ENCODE measurements at regions not wholly inside any gene's neighbourhood (a gene's known extent, or its start where the extent isn't known, plus 50 kb on each side); places are given as distances from the start of the nearest gene placed in this dataset.

DNA sequence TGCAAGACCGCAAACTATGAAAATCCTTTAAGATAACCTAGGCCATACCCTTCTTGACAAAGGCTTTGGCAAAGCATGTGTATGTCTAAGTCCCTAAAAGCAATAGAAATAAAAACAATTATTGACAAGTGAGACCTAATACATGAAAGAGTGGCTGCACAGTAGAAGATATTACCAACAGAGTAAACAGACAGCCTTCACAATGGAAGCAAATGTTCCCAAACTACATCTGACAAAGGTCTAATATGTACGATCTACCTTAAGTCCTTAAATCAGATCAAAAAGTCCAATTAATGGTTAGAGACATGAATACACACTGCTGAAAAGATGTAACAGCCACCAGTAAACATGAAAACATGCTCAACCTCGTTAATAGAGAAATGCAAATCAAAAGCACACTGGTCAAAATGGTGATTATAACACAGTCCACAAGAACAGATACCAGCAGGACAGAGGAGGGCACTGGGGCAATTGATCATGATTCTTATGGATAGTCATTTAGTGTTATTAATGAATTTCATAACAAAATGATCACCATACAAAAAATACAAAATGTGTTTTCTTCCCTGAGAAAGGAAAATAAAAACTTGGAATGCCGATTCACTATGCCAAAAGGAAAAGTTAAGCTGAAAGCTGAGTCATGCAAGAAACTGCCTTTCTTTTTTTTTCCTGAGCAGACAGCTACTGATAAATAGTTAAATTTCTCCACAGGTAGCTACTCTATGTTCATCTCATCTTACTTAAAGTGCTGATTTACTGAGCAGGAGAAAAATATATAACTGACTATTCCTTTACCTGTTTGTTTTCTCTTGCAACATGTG lies 102.6 kb upstream of the VPREB1 start:
- H3K27ac ChIP-seq: no peak overlapping the region
- H3K4me3 ChIP-seq: no peak overlapping the region
- H3K36me3 ChIP-seq: no peaks in the 10 kb centered on the region
- no peaks in the 10 kb centered on the region for H3K4me1 ChIP-seq
- H3K9ac ChIP-seq (ENCODE audit: low read depth in 2 of 2, low read length in 2 of 2): no peak overlapping the region
- no peaks in the 10 kb centered on the region for H3K9me3 ChIP-seq
- TF ChIP-seq, protein P1, sequence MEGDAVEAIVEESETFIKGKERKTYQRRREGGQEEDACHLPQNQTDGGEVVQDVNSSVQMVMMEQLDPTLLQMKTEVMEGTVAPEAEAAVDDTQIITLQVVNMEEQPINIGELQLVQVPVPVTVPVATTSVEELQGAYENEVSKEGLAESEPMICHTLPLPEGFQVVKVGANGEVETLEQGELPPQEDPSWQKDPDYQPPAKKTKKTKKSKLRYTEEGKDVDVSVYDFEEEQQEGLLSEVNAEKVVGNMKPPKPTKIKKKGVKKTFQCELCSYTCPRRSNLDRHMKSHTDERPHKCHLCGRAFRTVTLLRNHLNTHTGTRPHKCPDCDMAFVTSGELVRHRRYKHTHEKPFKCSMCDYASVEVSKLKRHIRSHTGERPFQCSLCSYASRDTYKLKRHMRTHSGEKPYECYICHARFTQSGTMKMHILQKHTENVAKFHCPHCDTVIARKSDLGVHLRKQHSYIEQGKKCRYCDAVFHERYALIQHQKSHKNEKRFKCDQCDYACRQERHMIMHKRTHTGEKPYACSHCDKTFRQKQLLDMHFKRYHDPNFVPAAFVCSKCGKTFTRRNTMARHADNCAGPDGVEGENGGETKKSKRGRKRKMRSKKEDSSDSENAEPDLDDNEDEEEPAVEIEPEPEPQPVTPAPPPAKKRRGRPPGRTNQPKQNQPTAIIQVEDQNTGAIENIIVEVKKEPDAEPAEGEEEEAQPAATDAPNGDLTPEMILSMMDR (IDR thresholded peaks at IDR 0.05): no peak
- intact Hi-C loops (cut with DNase I): no loop called here
- H3K27me3 ChIP-seq: no peaks in the 10 kb centered on the region
- DNase-seq: no peak

DNA sequence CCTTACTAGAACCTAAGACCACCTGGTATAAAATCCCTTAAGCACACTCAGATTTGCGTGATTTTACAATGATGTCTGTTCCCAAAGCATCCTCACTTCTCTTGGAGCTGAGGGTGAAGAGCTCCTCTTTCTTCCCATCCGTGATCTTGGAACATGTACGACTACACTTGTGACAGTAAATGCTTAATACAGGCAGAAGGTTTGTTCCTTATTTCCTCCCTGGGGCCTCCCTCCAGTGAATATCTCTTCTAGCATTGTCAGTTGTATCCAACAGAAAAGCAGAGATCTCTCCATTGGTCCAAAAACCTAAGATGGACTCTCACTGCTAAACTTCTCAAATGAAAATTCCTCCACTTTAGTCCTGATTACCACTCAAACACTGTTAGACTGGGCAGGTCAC lies 103.6 kb upstream of the VPREB1 start:
- H3K9ac ChIP-seq (ENCODE audit: low read depth in 2 of 2, low read length in 2 of 2): no peak overlapping the region
- no peak overlapping the region for H3K4me3 ChIP-seq
- no peaks in the 10 kb centered on the region for H3K27me3 ChIP-seq
- no peak overlapping the region for H3K27ac ChIP-seq
- H3K9me3 ChIP-seq: no peaks in the 10 kb centered on the region
- no peaks in the 10 kb centered on the region for H3K36me3 ChIP-seq
- intact Hi-C loops (cut with DNase I): no loop called here
- no peak for DNase-seq
- H3K4me1 ChIP-seq: no peaks in the 10 kb centered on the region
- TF ChIP-seq, protein P1 (IDR thresholded peaks at IDR 0.05): no peak

DNA sequence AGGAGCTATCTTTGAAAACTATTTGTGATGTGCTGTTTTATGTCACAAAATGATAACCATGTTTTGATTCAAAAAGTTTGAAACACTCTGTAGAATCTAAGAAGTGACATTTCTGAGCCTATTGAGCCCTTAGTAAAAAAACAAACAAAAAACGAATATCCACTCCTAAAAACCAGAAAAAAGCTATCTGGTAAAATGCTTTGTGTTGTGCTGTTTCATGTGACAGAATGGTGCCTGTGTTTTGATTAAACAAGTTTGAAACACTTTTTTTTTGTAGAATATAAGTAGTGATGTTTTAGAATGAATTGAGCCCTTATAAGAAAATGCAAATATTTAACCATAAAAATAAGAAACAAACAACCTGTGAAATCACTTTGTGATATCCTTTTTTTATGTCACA lies 105.2 kb upstream of the VPREB1 start:
- Histone ChIP-seq H3K27ac (no peak overlapping the region), H3K4me3 (no peak overlapping the region), H3K9me3 (no peaks in the 10 kb centered on the region), H3K27me3 (no peaks in the 10 kb centered on the region), H3K9ac (ENCODE audit: low read depth in 2 of 2, low read length in 2 of 2) (no peak overlapping the region), H3K4me1 (no peaks in the 10 kb centered on the region), H3K36me3 (no peaks in the 10 kb centered on the region)
- TF ChIP-seq, protein P1 (IDR thresholded peaks at IDR 0.05): no peak
- DNase-seq: no peak
- intact Hi-C loops (cut with DNase I): no loop called here

DNA sequence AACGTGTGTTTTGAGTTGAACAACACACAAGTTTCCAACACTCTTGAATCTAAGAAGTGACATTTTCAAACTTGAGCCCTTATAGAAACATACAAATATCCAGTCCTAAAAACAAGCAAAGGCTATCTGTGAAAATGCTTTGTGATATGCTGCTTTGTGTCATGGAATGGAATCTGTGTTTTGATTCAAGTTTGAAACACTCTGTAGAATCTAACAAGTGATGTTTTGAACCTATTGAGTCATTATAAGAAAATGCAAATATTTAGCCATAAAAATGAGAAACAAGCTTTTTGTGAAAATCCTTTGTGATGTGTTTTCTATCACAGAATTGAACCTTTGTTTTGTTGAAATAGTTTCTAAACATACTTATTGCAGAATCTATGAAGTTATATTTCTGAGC lies 105.7 kb upstream of the VPREB1 start:
- Histone ChIP-seq H3K9ac (ENCODE audit: low read depth in 2 of 2, low read length in 2 of 2) (no peak overlapping the region), H3K9me3 (no peaks in the 10 kb centered on the region), H3K36me3 (no peaks in the 10 kb centered on the region), H3K4me3 (no peak overlapping the region), H3K27ac (no peak overlapping the region), H3K27me3 (no peaks in the 10 kb centered on the region), H3K4me1 (no peaks in the 10 kb centered on the region)
- no peak for DNase-seq
- TF ChIP-seq, protein P1 (IDR thresholded peaks at IDR 0.05): no peak
- intact Hi-C loops (cut with DNase I): no loop called here

DNA sequence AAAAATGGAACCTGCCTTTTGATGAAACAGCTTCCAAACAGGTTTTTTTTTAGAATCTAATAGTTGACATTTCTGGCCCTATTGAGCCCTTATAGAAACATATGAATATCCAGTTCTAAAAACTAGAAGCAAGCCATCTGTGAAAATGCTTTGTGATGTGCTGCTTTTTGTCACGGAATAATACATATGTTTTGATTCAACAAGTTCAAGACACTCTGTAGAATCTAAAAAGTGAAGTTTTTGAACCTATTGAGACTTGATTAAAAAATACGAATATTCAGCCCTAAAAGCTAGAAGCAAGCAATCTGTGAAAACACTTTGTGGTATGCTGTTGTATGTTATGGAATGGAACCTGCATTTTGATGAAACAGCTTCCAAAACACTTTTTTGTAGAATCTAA lies 106.7 kb upstream of the VPREB1 start:
- H3K4me3 ChIP-seq: no peak overlapping the region
- H3K27ac ChIP-seq: no peak overlapping the region
- no peaks in the 10 kb centered on the region for H3K9me3 ChIP-seq
- no peaks in the 10 kb centered on the region for H3K36me3 ChIP-seq
- no peak overlapping the region for H3K9ac ChIP-seq (ENCODE audit: low read depth in 2 of 2, low read length in 2 of 2)
- H3K4me1 ChIP-seq: no peaks in the 10 kb centered on the region
- intact Hi-C loops (cut with DNase I): no loop called here
- no peak for DNase-seq
- H3K27me3 ChIP-seq: no peaks in the 10 kb centered on the region
- TF ChIP-seq, protein P1 (IDR thresholded peaks at IDR 0.05): no peak

Measured in colonic mucosa (tissue), 4 donors.